GM19372 (cell line): ENCODE measurements at regions not wholly inside any gene's neighbourhood (a gene's known extent, or its start where the extent isn't known, plus 50 kb on each side); places are given as distances from the start of the nearest gene placed in this dataset.
"Not testable (repeated sequence)": the region's sequence is repeated elsewhere in the genome, so short reads cannot be mapped to it uniquely, and the experiment has no call there.

Source experiments
- ATAC-seq: cut with Tn5 transposase; IDR thresholded peaks from one replicate; pipeline ENCODE4 v1.9.1; 2021; ENCODE audit warnings: mild to moderate bottlenecking, low read depth, moderate library complexity; ENCODE audit not compliant: unreplicated experiment

DNA sequence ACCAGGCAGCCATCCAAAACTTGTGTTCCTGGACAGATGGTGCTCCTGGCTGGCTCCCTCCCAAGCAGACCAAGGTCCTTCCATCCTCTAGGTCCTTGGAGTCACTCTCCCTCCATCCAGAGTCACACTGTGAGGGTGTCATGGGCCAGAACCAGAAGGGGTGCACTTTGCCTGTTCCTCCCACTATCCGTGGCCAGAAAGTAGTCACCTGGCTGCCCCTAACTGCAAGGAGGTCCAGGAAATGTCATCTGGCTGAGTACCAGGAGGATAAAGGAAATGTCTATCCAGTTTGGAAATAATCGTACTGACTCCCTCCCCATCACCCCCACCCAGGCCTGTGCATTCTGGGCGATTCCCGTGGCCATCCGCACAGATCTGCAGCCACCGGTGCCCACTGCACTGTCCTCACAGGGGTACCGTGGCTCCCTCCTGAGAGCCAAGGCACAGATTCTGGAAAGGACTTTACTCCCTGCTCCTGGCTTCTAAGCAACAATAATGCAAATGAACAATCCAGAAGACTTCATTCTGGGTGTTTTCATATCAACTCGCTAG lies 253.2 kb downstream of the NPHP4 start:
- no peak for ATAC-seq

DNA sequence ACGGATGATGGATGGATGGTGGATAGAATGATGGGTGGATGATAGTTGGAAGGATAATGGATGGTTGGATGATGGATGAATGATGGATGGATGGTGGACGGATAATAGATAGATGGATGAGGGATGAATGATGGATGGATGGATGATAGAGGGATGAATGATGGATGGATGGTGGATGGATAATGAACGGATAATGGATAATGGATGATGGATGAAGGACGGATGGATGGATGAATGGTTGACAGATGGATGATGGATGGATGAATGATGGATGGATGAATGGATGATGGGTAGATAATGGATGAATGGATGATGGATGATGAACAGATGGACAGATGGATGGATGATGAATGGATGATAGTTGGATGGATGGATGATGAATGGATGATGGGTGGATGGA lies 255.1 kb downstream of the NPHP4 start:
- ATAC-seq, result no peak

DNA sequence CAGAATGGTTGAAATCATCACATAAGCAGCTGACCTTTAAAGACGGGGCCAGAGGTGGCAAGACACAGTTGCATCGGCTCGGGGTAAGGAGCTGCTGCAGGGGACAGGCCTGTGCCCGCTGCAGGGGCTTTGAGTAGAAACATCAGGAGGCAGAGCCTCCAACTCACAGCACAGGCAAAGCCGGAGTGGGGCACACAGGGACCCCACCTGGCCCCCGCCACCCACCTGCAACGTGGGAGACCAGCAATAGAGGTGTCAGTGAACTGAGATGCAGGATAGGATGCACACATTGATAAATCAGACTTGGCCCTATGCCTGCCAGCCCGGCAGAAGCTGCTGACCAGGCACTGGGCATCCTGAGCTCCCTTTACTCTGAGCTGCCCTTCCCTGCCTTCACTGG lies 257.2 kb downstream of the NPHP4 start:
- ATAC-seq, result no peak

DNA sequence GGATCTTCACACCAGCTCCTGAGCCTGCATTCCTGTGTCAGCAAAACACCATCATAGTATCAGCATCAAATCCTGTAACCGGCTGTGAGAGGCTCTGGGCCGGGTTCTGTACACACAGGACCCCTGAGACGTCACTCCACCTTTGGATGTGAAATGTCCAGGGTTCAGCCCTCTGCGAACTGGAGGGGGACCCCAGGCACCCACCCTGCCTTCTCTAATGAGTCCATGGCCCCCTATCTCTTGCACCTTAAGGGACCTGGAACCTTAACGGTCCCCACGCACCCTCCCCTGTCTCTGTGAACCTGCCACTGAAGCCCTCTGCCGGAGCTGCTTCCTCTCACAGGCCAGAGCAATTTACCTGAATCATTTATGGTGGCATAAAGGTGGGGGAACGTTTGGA lies 257.8 kb downstream of the NPHP4 start:
- ATAC-seq, result no peak

DNA sequence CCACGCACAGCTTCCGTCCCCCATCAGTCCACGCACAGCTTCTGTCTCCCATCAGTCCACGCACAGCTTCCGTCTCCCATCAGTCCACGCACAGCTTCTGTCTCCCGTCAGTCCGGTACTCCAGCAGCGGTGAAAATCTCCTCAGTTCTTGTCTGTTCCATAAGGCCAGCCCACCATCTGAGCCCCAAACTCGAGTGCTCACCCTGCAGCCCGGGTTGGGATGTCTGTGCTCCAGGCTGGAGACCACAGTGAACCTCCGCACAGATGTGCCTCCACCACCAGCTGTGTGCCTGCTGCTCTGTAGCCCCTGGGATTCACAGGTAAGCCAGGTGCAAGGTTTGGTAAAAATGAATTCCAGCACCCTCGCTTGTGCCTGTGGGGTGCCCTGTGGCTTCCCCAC lies 258.6 kb downstream of the NPHP4 start:
- ATAC-seq, result no peak

DNA sequence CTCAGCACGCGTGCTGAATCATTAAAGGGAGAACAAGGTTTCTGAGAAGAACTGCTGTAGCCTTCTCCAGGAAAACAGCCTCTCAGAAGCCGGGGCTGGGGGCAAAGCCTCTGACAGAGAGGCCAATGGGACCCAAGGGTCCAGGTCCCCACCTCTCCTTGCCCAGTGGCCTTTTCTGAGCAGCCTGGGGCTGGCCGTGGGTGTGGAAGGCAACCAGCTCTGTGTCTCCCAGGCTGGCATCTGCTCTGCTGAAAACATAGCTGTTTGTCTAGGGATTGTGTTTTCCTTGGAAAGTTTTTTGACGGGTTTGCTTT lies 261.2 kb downstream of the NPHP4 start:
- ATAC-seq, result no peak

DNA sequence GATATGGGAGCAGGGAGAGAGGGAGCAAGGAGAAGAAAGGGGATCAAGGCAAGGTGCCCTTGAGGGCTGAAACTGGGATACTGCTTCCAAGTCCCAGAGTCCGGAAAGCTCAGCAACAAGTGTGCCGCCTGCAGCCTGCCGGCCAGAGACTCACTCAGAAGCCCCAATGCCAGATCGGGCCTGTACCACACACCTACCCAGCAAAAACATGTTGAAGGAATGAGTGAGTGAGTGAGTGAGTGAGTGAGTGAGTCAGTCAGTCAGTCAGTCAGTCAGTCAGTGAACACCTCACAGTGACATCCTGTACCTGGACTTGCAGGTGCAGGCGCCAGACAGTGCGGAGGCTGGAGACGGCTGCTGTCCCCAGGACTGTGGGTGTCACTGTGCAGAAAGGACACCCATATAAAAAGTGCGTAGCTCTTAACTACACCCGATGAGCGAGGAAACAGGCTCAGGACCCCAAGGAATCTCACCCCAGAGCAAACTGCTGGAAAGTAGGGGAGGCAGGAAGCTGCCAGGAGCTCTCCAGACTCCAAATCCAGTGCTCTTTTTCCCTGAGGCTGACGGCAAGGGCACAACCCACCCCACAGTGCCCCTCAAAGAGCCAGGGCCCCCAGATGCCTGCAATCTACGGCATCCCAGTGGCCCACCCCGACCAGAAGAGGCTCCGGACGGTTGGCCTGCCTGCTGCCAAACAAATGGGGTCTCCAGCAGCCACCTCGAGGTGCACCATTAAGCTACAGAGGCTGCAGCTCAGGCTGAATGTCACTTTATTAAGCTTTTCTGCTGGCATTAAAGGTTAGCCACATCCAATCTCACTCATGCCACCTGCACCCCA lies 261.7 kb downstream of the NPHP4 start:
- ATAC-seq, result no peak

DNA sequence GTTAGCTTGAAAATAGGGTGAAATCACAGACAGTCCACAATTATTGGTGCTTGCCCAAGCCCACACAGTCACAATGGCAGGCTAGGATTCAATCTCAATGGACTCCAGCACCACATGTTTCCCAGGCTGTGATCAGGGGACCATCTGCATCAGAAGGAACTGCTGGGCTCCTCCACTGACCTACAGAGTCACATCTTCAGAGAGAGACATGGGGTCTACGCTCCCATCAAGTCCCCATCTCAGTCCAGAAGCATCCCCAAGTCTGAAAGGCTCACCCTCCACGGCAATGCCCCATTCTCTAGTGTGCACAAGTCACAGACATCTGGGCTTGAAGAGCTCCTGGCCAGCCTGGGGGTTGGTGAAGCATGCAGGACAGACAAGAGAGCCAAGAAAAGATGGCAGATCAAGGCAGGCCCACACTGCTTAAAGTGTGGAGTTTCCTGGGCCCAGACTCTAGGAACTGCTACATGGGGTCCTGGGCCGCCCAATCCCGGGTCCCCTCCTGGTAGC lies 262.5 kb downstream of the NPHP4 start:
- ATAC-seq, result no peak

DNA sequence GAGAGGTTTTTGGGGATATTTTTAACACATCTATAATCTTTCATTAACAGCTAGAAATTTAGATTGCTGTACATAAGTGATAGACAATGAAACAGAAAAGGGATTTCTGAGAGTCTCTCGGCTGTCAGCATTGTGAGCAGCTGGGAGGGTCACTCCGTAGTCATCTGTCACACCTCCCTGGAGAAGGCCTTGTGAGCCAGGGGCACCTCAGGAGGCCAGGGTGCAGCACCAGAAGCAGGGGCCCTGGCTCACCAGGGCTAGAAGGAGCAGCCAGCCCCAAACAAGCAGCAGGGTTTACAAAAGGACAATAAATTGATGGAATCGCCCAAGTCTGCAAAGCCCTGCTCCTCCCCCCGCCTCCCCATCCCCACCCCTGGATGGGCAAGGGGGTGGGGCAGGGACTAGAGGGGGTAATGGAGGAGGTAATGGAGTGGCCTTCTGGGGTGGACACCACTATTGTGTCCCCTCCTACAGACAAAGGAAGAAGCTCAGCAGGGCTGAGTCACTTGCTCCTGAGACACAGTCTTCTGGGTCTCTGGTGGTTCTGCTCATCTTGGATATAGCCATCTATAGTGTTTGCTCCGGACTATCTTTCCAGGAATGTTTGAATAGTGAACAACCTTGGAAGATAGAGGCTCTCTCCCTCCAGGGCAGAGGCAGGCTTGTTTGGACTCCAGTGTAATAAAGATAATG lies 263.4 kb downstream of the NPHP4 start:
- no peak for ATAC-seq

DNA sequence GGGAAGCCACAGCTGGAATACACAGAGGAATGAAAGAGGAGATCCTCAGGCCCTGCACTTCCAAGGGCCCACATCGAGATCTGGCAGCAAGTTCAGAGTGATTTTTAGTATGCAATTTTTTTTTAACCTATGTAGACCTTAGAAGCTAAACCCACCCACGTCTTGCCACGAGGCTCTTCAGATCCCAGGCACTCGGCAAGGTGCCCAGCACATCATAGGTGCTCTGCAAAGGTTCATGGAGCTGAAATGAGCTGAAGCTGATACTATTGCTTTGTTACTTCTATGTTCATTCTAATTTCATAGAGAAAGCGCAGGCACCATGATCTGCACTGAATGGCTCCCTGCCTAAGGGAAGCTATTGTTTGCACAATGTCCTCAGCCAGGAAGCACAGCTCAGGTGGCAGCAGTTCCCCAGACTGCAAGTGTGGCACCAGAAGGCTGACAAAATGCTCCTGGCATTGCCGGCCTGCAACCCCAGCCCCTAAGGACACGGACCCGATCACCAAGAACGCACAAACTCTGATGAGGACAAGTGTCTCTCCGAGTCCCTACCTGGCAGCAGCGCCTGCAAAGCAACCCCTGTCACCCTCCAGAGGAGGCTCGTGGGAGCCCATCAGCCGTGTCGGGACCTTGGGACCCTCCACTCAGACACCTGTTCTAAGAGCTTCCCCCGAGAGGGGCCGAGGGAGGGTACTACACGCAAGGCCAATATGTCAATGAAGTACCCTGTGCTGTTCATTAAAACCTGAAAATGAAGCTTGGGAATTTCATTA lies 264.2 kb downstream of the NPHP4 start:
- no peak for ATAC-seq

DNA sequence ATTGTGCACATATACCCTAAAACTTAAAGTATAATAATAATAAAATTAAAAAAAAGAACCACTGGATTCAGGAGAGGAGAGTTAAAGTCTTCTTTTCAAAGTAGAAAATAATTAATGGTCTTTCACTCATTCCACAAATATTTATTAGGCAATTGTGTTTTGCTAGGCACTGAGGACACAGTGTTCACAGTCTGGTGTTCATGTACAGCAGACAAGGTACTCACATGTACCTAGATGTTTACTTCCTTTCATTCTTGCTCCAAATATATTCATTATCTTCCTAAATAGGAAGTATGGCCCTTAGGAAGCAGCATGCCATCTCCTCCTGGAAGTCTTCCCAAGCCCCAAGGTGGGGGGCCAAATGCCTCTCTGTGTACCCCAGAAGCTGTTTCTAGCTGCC lies 265.0 kb downstream of the NPHP4 start:
- no peak for ATAC-seq

DNA sequence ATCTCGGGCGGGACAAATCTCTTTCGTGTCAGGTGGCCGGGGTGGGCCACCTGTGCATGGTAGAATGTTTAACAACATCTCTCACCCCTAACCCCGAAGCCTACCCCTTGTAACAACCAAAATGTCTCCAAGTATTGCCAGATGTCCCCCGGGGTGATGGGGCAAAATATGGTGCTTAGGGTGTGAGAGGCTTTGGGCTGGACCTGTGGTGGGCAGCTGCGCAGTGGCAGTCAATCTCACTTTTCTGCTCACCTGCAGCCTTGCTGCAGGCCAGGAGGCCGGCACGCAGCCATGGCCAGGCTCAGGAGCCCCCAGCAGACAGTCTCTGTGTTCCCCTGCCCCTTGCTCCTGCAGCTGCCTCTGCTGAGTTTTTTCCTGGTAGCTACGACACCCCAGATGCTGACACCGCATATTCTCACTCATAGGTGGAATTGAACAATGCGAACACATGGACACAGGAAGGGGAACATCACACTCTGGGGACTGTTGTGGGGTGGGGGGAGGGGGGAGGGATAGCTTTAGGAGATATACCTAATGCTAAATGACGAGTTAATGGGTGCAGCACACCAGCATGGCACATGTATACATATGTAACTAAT lies 265.5 kb downstream of the NPHP4 start:
- not testable (repeated sequence) for ATAC-seq

DNA sequence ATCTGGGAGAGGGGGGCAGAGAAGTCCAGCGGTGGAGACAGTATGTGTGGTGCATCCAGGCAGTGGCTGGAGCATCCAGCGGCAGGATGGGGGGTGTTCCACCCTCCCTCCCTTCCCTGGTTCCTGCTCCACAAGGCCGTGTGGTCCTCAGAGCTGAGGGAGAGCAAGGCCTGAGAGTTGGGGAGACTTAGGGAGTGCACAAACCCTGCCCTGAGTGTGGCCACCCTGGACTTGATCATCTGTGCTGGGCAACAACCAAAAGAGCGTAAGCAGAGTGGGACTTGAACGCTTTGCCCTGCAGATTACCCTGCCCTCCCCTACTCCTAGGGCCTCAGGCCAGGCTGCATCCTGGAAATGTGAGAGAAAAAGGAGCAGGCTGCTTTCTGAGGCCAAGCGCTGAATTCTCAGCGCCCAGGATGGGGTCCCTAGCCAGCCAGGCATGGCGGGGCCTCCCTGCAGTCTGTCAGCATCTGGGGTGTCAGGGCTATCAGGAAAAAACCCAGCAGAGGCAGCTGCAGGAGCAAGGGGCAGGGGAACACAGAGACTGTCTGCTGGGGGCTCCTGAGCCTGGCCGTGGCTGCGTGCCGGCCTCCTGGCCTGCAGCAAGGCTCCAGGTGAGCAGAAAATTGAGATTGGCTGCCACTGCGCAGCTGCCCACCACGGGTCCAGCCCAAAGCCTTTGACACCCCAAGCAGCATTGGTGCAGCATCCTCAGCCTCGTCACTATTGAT lies 266.2 kb downstream of the NPHP4 start:
- ATAC-seq, result no peak

DNA sequence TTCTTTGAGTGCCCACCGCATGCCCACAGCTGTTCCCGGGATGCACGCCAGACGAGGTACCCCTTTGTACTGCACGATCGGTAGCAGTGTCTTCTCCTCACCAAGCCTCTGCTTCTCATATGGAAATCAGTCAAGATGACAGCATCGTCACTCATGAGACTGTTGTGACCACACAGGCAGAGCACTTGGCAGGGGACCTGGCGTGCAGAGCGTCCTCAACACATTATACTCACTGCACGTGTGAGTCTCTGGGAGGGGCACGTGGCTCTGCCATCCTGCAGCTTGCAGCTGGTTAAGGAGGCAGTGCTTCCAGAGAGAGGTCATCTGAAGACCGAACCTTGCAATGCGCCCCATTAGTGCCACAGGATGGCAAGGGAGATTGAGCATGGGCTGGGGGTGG lies 266.8 kb downstream of the NPHP4 start:
- no peak for ATAC-seq

DNA sequence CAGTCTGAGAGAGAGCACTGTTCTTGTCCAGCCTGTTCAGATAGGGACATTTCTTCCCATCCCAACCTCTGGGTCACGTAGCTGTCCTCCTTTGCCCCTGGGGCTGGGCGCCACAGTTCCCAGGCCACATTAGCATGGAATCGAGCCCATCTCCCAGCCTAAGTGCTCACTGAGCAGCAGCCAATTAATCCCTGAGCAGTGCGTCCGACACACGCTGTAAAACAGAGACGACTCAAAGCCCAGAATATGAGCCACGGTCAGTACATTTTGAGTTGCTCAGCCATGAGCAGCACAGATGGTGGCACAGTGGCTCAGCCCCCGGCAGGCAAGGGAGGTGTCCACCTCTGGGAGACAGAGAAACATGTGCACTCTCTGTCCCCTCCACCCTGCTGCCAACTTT lies 267.4 kb downstream of the NPHP4 start:
- ATAC-seq, result no peak

DNA sequence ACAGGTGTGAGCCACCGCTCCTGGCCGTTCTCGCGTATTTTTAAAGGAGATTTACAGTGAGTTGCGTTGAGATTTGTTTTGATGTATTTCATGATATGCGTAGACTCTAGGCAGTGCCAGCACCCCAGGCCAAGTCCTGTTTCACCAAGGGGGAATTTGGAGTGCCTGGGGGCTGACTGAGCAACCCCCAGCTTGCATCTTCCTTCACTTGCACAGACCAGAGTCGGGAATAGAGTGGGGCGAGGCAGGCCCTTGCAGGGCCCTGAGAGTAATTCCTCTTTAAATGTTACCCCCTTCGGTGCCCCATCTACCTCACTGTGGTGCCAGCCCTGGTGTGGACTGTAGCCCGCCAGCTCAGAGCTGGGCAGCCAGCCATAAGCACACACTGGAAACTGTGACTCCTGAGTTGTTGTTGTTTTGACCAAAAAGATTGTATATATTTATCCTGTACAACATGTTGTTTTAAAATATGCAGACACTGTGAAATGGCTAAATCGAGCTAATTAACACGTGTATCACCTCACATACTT lies 269.5 kb downstream of the NPHP4 start:
- ATAC-seq, result no peak

DNA sequence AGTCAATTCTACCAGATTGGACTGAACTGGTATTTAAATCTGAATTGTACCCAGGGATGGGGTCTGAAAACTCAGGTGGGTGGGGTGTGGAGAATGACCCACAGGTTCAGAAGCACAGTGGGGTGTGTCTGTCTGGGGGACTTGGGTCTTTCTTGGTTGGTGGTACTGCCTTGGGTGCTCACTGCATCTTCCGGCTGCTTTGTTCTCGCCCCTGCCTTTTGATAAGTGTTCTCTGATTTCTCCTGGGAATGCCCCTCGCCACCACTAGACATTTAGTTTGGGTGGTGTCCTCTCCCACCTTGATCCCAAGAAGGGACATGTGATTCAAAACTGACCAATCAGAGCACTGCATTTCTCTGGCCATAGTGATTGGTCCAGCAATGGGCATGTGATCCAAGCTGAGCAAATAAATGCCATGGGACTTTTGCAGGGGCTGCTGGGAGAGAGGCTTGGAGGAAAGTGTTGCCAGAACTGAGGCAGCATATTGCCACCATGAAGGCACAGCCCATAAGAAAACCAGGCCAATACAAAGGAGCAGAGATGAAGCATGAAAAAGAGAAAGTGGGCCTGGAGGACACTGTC lies 270.5 kb downstream of the NPHP4 start:
- no peak for ATAC-seq

DNA sequence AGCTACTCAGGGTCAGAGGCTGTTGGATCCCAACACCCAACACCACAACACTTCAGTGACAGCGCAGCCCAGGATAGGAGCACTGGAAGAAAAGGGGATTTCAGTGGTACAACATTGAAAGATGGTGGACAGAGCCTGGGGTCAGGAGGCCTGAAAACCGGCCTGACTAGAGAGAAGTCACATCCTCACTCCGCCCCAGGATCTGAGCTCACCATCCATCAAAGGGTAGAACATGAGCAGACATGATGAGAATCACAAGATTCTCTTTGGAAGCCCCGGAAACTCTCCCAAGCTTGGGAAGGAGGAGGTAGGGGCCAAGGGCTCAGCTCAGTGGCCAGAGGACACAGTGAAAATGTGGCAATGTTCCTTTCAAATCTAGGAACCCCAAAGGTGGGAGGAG lies 271.3 kb downstream of the NPHP4 start:
- ATAC-seq, result no peak

DNA sequence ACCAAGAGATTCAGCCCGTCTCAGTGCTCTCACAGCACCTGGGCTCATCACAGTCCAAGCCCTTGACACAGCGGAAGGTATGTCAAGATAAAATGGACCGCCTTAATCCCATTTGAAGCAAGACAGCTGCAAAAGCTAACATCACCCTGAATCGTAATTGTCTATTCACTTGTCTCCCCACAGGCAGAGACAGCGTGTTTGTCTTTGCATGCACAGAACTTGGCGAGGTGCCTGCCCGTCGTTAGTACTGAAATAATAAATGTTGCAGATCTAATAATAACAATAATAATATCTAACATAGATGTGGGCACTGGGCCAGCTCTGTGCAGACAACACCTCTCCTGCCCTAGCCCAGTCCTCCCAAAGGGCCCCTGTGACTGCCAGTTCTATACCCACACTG lies 271.7 kb downstream of the NPHP4 start:
- no peak for ATAC-seq
